ENCODE measurements at regions not wholly inside any gene's neighbourhood (a gene's known extent, or its start where the extent isn't known, plus 50 kb on each side); places are given as distances from the start of the nearest gene placed in this dataset.
A peak's percentile ranks its signal among the peaks of the same experiment; 100 is the strongest.

DNA sequence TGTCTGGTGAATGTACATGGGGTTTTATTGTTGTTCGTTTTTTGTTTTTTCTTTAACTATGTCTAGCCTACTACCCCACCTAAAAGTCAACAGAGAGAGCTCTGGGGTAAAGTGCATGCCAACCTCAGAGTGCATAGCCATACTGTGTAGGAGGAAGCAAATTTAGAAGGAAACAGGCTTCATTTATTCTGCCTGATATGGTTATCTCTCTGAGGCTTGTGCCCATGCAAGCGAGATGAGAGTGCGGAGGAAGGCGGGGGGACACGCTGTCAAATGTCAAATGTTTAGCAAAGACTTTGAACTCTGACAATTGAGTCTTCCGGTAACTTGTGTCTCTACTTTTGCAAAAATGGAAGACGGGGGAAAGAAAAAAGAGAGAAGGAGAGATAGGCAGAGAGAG lies 295.5 kb downstream of the ETS1 start:
- Histone ChIP-seq H3K4me3 (no peak overlapping the region), H3K27ac (ENCODE audit: low read depth in 1 of 2, low read length in 1 of 2) (no peak overlapping the region), H3K36me3 (ENCODE audit: control insufficient read depth in 4 of 4, insufficient read depth in 4 of 4, low read length in 4 of 4) (no peaks in the 10 kb centered on the region), H3K9me3 (ENCODE audit: control insufficient read depth in 4 of 4, insufficient read depth in 3 of 4, low read length in 3 of 4) (no peaks in the 10 kb centered on the region), H3K27me3 (ENCODE audit: control insufficient read depth in 3 of 3, insufficient read depth in 3 of 3, low read length in 2 of 3) (no peaks in the 10 kb centered on the region), H3K9ac (ENCODE audit: insufficient read depth in 1 of 2, low read length in 2 of 2) (no peak overlapping the region), H3K4me1 (ENCODE audit: control insufficient read depth in 5 of 5, insufficient read depth in 5 of 5, low read length in 5 of 5) (peaks cover 0 to 40% (median 7%) of the 10 kb centered on the region in 5 donors)
- ATAC-seq (ENCODE audit: insufficient read depth, low FRiP score) (no peak), DNase-seq (no peak)
- 47 to 66% methylated on average over 7 of the region's 7 CpGs for WGBS, 2 donors
- TF ChIP-seq, protein P1, sequence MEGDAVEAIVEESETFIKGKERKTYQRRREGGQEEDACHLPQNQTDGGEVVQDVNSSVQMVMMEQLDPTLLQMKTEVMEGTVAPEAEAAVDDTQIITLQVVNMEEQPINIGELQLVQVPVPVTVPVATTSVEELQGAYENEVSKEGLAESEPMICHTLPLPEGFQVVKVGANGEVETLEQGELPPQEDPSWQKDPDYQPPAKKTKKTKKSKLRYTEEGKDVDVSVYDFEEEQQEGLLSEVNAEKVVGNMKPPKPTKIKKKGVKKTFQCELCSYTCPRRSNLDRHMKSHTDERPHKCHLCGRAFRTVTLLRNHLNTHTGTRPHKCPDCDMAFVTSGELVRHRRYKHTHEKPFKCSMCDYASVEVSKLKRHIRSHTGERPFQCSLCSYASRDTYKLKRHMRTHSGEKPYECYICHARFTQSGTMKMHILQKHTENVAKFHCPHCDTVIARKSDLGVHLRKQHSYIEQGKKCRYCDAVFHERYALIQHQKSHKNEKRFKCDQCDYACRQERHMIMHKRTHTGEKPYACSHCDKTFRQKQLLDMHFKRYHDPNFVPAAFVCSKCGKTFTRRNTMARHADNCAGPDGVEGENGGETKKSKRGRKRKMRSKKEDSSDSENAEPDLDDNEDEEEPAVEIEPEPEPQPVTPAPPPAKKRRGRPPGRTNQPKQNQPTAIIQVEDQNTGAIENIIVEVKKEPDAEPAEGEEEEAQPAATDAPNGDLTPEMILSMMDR (IDR thresholded peaks at IDR 0.05; ENCODE audit: control extremely low read depth, extremely low read depth) = no peak

DNA sequence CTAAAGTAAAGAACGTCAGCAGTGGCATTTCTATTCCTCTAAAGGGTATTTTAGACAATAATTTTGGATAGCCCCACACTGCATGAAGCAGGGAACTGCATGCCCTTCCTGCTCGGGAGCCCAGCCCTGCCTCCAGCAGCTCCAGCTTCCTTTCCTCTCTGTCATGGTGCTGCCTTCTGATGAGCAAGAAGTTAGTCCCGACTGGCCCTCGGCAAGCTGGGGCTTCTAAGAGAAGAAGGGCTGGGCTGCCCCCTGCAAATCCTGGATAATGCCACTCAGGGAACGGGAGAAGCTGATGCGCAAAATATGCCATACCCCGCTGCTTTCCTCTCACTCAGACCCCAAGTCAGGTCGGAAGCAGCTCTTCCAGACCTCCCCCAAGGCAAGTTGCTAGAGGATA lies 296.4 kb downstream of the ETS1 start:
- Histone ChIP-seq H3K4me3 (no peak overlapping the region), H3K36me3 (ENCODE audit: control insufficient read depth in 4 of 4, insufficient read depth in 4 of 4, low read length in 4 of 4) (no peaks in the 10 kb centered on the region), H3K9ac (ENCODE audit: insufficient read depth in 1 of 2, low read length in 2 of 2) (no peak overlapping the region), H3K27me3 (ENCODE audit: control insufficient read depth in 3 of 3, insufficient read depth in 3 of 3, low read length in 2 of 3) (no peaks in the 10 kb centered on the region), H3K9me3 (ENCODE audit: control insufficient read depth in 4 of 4, insufficient read depth in 3 of 4, low read length in 3 of 4) (no peaks in the 10 kb centered on the region), H3K4me1 (ENCODE audit: control insufficient read depth in 5 of 5, insufficient read depth in 5 of 5, low read length in 5 of 5) (peaks cover 0 to 38% (median 7%) of the 10 kb centered on the region in 5 donors), H3K27ac (ENCODE audit: low read depth in 1 of 2, low read length in 1 of 2) (peak overlapping the region in 1 of 2 donors; percentile 48)
- TF ChIP-seq, protein P1 (IDR thresholded peaks at IDR 0.05; ENCODE audit: control extremely low read depth, extremely low read depth) = no peak
- ATAC-seq (ENCODE audit: insufficient read depth, low FRiP score) (no peak), DNase-seq (no peak)
- 84 to 86% methylated on average over 8 of the region's 8 CpGs for WGBS, 2 donors

DNA sequence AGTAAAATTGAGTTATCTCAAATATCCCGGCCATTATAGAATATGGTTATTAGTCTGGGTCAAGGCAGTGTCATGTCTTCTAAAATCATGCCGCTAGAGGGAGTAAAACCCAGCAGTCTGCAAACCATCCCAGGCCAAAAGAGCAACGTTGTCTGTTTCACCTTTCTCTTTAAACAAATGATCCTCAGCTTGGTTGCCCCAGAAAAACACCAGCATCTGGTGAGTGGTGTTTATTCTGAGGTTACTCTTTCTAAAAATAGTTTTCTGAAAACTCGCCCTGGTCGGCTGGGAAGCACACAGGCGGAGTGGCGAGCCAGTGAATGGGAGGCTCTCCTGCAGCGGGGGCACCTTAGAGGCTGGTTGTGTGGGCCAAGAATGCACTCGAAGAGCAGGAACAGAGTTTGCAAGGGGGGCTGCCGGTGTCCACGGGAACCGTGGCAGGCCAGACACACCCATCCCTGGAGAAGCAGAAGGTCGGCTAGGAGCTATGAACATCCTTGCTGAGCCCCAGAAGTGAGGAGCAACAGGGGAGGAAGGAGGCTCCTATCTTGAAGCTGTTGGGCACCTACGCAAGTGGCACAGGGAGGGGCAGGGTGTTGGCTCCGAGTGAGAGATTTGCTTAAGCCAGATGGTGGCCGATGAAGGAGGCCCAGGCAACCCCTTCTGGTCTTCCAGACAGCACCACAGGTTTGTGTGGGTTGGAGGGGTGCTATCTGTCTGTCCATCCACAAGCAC lies 297.1 kb downstream of the ETS1 start:
- peak; percentile 89 for ATAC-seq (ENCODE audit: insufficient read depth, low FRiP score)
- Histone ChIP-seq H3K27ac (ENCODE audit: low read depth in 1 of 2, low read length in 1 of 2) (peak overlapping the region in 1 of 2 donors; percentile 79), H3K27me3 (ENCODE audit: control insufficient read depth in 3 of 3, insufficient read depth in 3 of 3, low read length in 2 of 3) (no peaks in the 10 kb centered on the region), H3K36me3 (ENCODE audit: control insufficient read depth in 4 of 4, insufficient read depth in 4 of 4, low read length in 4 of 4) (no peaks in the 10 kb centered on the region), H3K9ac (ENCODE audit: insufficient read depth in 1 of 2, low read length in 2 of 2) (no peak overlapping the region), H3K4me3 (no peak overlapping the region), H3K4me1 (ENCODE audit: control insufficient read depth in 5 of 5, insufficient read depth in 5 of 5, low read length in 5 of 5) (peaks cover 0 to 38% (median 7%) of the 10 kb centered on the region in 5 donors), H3K9me3 (ENCODE audit: control insufficient read depth in 4 of 4, insufficient read depth in 3 of 4, low read length in 3 of 4) (no peaks in the 10 kb centered on the region)
- TF ChIP-seq, protein P1 (IDR thresholded peaks at IDR 0.05; ENCODE audit: control extremely low read depth, extremely low read depth) = peak; percentile 60
- peak; percentile 55 to 87 (median 81) for DNase-seq
- 14 to 21% methylated on average over 16 of the region's 16 CpGs for WGBS, 2 donors
